HG03558 (cell line): ENCODE measurements at regions not wholly inside any gene's neighbourhood (a gene's known extent, or its start where the extent isn't known, plus 50 kb on each side); places are given as distances from the start of the nearest gene placed in this dataset.
"Not testable (repeated sequence)": the region's sequence is repeated elsewhere in the genome, so short reads cannot be mapped to it uniquely, and the experiment has no call there.

Source experiments
- ATAC-seq: cut with Tn5 transposase; IDR thresholded peaks from one replicate; pipeline ENCODE4 v1.9.1; 2021; ENCODE audit warnings: moderate number of reproducible peaks; ENCODE audit not compliant: unreplicated experiment; ENCODE audit errors: extremely low read depth

DNA sequence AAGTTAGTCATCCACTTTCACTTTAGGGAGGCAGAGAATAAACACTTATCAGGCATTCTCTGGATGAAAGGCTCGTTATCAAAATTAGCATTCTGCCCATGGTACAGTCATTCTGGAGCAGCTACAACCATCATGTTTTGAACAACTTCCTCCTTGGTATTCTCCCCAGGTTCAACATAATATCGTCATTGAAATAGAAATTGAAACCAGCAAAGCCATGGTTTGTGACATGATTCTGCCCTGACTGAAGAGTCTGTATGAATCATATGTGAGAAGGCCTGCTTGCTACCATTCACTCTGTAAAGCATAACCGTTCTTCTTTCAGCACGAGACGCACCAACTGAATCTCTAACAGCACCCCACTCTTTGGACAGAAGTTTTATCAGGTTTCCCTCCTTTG is 127.5 kb upstream of the RADX start:
- ATAC-seq, result peak; percentile 98

GRCh38 chrX:106493210-106493816 is 118.5 kb upstream of the RADX start:
- ATAC-seq, result not testable (repeated sequence)

- ATAC-seq, result no peak
These were observed 112.3 kb upstream of the RADX start for GRCh38 chrX:106499473-106499872.

GRCh38 chrX:106510713-106511403 is 100.9 kb upstream of the RADX start:
- ATAC-seq, result no peak
